GM23338 (cell line): ENCODE measurements at regions not wholly inside any gene's neighbourhood (a gene's known extent, or its start where the extent isn't known, plus 50 kb on each side); places are given as distances from the start of the nearest gene placed in this dataset.

Experiments
- ATAC-seq: fragments of 200-7000 bp; cut with Tn5 transposase; 3 replicates; pipeline ENCODE4 v1.9.1; 2020
- DNase-seq: peaks from one replicate; pipeline ENCODE4 v3.0.0-alpha.2; 2015; ENCODE audit warnings: low spot score
- H2AFZ ChIP-seq: fragments of 200-600 bp; sonication (generic); 2 replicates; pipeline ENCODE4 v1.8.0; 2016; ENCODE audit warnings: antibody characterized with exemption, mild to moderate bottlenecking, moderate library complexity
- H3F3A ChIP-seq: fragments of 200-600 bp; sonication (generic); replicated peaks from 2 replicates; pipeline ENCODE4 v1.8.0; 2017; ENCODE audit warnings: antibody characterized with exemption, mixed run types, low read depth
- H3K27ac ChIP-seq: fragments of 200-600 bp; sonication (generic); 2 replicates; pipeline ENCODE4 v1.6.1; 2016; ENCODE audit warnings: low read depth
- H3K27me3 ChIP-seq: fragments of 200-600 bp; sonication (generic); 2 replicates; pipeline ENCODE4 v1.8.0; 2016; ENCODE audit warnings: mild to moderate bottlenecking, mixed run types, moderate library complexity; ENCODE audit not compliant: insufficient read depth
- H3K36me3 ChIP-seq: fragments of 200-600 bp; sonication (generic); 2 replicates; pipeline ENCODE4 v1.8.0; 2016; ENCODE audit warnings: mild to moderate bottlenecking; ENCODE audit not compliant: insufficient read depth
- H3K4me1 ChIP-seq: fragments of 200-600 bp; sonication (generic); 2 replicates; pipeline ENCODE4 v1.8.0; 2016; ENCODE audit warnings: mild to moderate bottlenecking, moderate library complexity; ENCODE audit not compliant: insufficient read depth
- H3K4me2 ChIP-seq: fragments of 200-600 bp; sonication (generic); 2 replicates; pipeline ENCODE4 v1.7.1; 2017; ENCODE audit warnings: mixed run types
- H3K4me3 ChIP-seq: fragments of 200-600 bp; sonication (generic); 2 replicates; pipeline ENCODE4 v1.6.1; 2016; ENCODE audit warnings: mixed run types
- H3K79me2 ChIP-seq: fragments of 200-600 bp; sonication (generic); replicated peaks from 2 replicates; pipeline ENCODE4 v1.8.0; 2017; ENCODE audit warnings: mild to moderate bottlenecking; ENCODE audit not compliant: insufficient read depth
- H3K9me2 ChIP-seq: fragments of 200-600 bp; sonication (generic); 2 replicates; pipeline ENCODE4 v1.8.0; 2017; ENCODE audit not compliant: insufficient read depth
- H4K20me1 ChIP-seq: fragments of 200-600 bp; sonication (generic); replicated peaks from 2 replicates; pipeline ENCODE4 v1.8.0; 2017; ENCODE audit warnings: mild to moderate bottlenecking; ENCODE audit not compliant: insufficient read depth
- H3K27ac Mint-ChIP-seq: 2 replicates; pipeline ENCODE4 v1.8.0; 2020; ENCODE audit warnings: inconsistent platforms, mild to moderate bottlenecking, moderate library complexity, mixed read lengths
- H3K27me3 Mint-ChIP-seq: 3 replicates; pipeline ENCODE4 v1.8.0; 2022; ENCODE audit warnings: low read depth, mild to moderate bottlenecking, moderate library complexity, mixed read lengths, inconsistent platforms; ENCODE audit not compliant: insufficient read depth, poor library complexity
- H3K36me3 Mint-ChIP-seq: 3 replicates; pipeline ENCODE4 v1.8.0; 2021; ENCODE audit warnings: low read depth, mild to moderate bottlenecking, inconsistent platforms, moderate library complexity, mixed read lengths
- H3K4me1 Mint-ChIP-seq: 3 replicates; pipeline ENCODE4 v1.8.0; 2020; ENCODE audit warnings: mild to moderate bottlenecking, inconsistent platforms, mixed read lengths
- H3K4me3 Mint-ChIP-seq: 3 replicates; pipeline ENCODE4 v1.8.0; 2021; ENCODE audit warnings: moderate library complexity, mild to moderate bottlenecking, inconsistent platforms, mixed read lengths
- H3K9me3 Mint-ChIP-seq: 3 replicates; pipeline ENCODE4 v1.8.0; 2020; ENCODE audit warnings: moderate library complexity, mild to moderate bottlenecking, inconsistent platforms, mixed read lengths
- CTCF ChIP-seq, 2 experiments: fragments of 200-600 bp in 1 of 2; sonication (generic) in 1 of 2; conservative IDR thresholded peaks; 2 replicates each; pipeline versions ENCODE4 v1.5.1 to v1.6.1; 2016 to 2017; ENCODE audit warnings: antibody characterized with exemption in 2 of 2, low read depth in 2 of 2, mild to moderate bottlenecking in 2 of 2, moderate library complexity in 1 of 2
- ETS1 ChIP-seq: IDR thresholded peaks from 2 replicates; pipeline ENCODE4 v1.6.1; 2016; ENCODE audit warnings: antibody characterized with exemption
- NANOG ChIP-seq: IDR thresholded peaks from 2 replicates; pipeline ENCODE4 v1.6.1; 2016; ENCODE audit warnings: antibody characterized with exemption, borderline replicate concordance
- ZNF114 ChIP-seq: fragments of 250-450 bp; sonication (Bioruptor Pico); IDR thresholded peaks from 2 replicates; pipeline ENCODE4 v1.5.0; 2020; ENCODE audit warnings: mild to moderate bottlenecking, moderate library complexity
- ZNF462 ChIP-seq: fragments of 250-450 bp; sonication (Bioruptor Pico); IDR thresholded peaks from 2 replicates; pipeline ENCODE4 v1.5.0; 2020; ENCODE audit warnings: mild to moderate bottlenecking, moderate library complexity
- TF ChIP-seq, protein P1 (sequence below): IDR thresholded peaks from one replicate; pipeline ENCODE4 v1.6.1; 2018; ENCODE audit warnings: antibody characterized with exemption; ENCODE audit not compliant: unreplicated experiment

- no peaks in the 10 kb centered on the region for H3K79me2 ChIP-seq
- ATAC-seq (no peak), DNase-seq (no peak)
- TF ChIP-seq ZNF114 (CRISPR knock-in tag) (no peak), ETS1 (no peak)
- peaks cover 2% of the 10 kb centered on the region; the same call in 1 of the 3 replicates for H3K9me3 Mint-ChIP-seq
- H4K20me1 ChIP-seq: no peaks in the 10 kb centered on the region
- H3K9me2 ChIP-seq: peaks cover 11% of the 10 kb centered on the region; the same call in 1 of the 2 replicates
- peaks cover 51% of the 10 kb centered on the region for H3K4me1 Mint-ChIP-seq
- H3K4me3 Mint-ChIP-seq: no peak overlapping the region
- no peaks in the 10 kb centered on the region for H3K36me3 ChIP-seq
- H3K27ac ChIP-seq: no peak overlapping the region
- peak overlapping the region; percentile 80 for H2AFZ ChIP-seq
- H3K27me3 ChIP-seq: no peaks in the 10 kb centered on the region
- no peaks in the 10 kb centered on the region; the same call in 2 of the 3 replicates for H3K36me3 Mint-ChIP-seq
- no peak overlapping the region for H3K4me3 ChIP-seq
- H3K27ac Mint-ChIP-seq: no peak overlapping the region
- peaks cover 57% of the 10 kb centered on the region for H3K4me1 ChIP-seq
- H3K4me2 ChIP-seq: peak overlapping the region; percentile 38; the same call in 1 of the 2 replicates
- H3K27me3 Mint-ChIP-seq: peaks cover 6% of the 10 kb centered on the region
- peaks cover 8% of the 10 kb centered on the region; the same call in 1 of the 2 replicates for H3F3A ChIP-seq
Measured at GRCh38 chr13:52949742-52950141, 78.9 kb upstream of the OLFM4 start.

- H3F3A ChIP-seq: peaks cover under 1% of the 10 kb centered on the region; the same call in 1 of the 2 replicates
- DNase-seq (no peak), ATAC-seq (no peak)
- no peaks in the 10 kb centered on the region for H3K79me2 ChIP-seq
- Mint-ChIP-seq H3K27ac (no peak overlapping the region), H3K9me3 (peaks cover 5% of the 10 kb centered on the region; the same call in 2 of the 3 replicates), H3K36me3 (no peaks in the 10 kb centered on the region; the same call in 2 of the 3 replicates), H3K4me3 (no peak overlapping the region; the same call in 2 of the 3 replicates), H3K4me1 (peaks cover 44% of the 10 kb centered on the region), H3K27me3 (peaks cover 6% of the 10 kb centered on the region)
- H3K9me2 ChIP-seq: peaks cover 11% of the 10 kb centered on the region; the same call in 1 of the 2 replicates
- TF ChIP-seq ZNF462 (CRISPR knock-in tag) (no peak), CTCF (conservative IDR thresholded peaks at IDR 0.05; ENCODE audit: low read depth in 2 of 2) (peak in 1 of 2 experiments; percentile 54; a peak in 2 of 4 replicates), NANOG (no peak)
- TF ChIP-seq, protein P1, sequence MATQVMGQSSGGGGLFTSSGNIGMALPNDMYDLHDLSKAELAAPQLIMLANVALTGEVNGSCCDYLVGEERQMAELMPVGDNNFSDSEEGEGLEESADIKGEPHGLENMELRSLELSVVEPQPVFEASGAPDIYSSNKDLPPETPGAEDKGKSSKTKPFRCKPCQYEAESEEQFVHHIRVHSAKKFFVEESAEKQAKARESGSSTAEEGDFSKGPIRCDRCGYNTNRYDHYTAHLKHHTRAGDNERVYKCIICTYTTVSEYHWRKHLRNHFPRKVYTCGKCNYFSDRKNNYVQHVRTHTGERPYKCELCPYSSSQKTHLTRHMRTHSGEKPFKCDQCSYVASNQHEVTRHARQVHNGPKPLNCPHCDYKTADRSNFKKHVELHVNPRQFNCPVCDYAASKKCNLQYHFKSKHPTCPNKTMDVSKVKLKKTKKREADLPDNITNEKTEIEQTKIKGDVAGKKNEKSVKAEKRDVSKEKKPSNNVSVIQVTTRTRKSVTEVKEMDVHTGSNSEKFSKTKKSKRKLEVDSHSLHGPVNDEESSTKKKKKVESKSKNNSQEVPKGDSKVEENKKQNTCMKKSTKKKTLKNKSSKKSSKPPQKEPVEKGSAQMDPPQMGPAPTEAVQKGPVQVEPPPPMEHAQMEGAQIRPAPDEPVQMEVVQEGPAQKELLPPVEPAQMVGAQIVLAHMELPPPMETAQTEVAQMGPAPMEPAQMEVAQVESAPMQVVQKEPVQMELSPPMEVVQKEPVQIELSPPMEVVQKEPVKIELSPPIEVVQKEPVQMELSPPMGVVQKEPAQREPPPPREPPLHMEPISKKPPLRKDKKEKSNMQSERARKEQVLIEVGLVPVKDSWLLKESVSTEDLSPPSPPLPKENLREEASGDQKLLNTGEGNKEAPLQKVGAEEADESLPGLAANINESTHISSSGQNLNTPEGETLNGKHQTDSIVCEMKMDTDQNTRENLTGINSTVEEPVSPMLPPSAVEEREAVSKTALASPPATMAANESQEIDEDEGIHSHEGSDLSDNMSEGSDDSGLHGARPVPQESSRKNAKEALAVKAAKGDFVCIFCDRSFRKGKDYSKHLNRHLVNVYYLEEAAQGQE: no peak
- H3K4me1 ChIP-seq: peaks cover 50% of the 10 kb centered on the region
- no peak overlapping the region for H3K4me3 ChIP-seq
- H3K27ac ChIP-seq: no peak overlapping the region
- H3K36me3 ChIP-seq: no peaks in the 10 kb centered on the region
- H3K4me2 ChIP-seq: no peak overlapping the region
- H3K27me3 ChIP-seq: no peaks in the 10 kb centered on the region
- H2AFZ ChIP-seq: no peak overlapping the region
- H4K20me1 ChIP-seq: no peaks in the 10 kb centered on the region
Measured at GRCh38 chr13:52949044-52949443, 79.6 kb upstream of the OLFM4 start.
